ENCODE measurements at regions not wholly inside any gene's neighbourhood (a gene's known extent, or its start where the extent isn't known, plus 50 kb on each side); places are given as distances from the start of the nearest gene placed in this dataset.

DNA sequence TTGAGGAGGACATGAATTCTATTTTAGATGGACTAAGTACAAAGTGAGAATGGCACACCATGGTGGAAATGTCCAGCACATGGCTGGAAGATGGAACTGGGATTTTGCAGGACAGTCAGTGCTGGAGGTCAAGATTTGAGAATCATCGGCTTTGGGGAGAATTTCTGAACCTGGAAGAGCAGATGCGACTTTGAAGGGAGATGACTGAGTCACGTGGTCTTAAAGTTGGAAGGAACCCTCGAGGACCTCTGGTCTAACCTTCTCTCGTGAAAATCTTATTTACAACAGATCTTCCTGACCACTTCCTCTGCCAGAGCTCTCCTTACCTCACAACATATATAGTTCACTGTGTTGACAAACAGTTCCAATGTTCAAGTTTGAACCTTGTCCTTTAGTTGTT lies 415.4 kb downstream of the ATP23 start:
- Histone ChIP-seq H3K27me3 (replicated peaks) (no peaks in the 10 kb centered on the region), H3K36me3 (replicated peaks) (no peaks in the 10 kb centered on the region), H3K27ac (no peak overlapping the region), H3K4me3 (ENCODE audit: low read depth, low read length) (no peak overlapping the region)
- no peak for DNase-seq
- in situ Hi-C loops (cut with HindIII; ENCODE audit: low pct_ligation_motif_present, low sequenced_read_pairs), result no loop called here
- TF ChIP-seq, protein P1, sequence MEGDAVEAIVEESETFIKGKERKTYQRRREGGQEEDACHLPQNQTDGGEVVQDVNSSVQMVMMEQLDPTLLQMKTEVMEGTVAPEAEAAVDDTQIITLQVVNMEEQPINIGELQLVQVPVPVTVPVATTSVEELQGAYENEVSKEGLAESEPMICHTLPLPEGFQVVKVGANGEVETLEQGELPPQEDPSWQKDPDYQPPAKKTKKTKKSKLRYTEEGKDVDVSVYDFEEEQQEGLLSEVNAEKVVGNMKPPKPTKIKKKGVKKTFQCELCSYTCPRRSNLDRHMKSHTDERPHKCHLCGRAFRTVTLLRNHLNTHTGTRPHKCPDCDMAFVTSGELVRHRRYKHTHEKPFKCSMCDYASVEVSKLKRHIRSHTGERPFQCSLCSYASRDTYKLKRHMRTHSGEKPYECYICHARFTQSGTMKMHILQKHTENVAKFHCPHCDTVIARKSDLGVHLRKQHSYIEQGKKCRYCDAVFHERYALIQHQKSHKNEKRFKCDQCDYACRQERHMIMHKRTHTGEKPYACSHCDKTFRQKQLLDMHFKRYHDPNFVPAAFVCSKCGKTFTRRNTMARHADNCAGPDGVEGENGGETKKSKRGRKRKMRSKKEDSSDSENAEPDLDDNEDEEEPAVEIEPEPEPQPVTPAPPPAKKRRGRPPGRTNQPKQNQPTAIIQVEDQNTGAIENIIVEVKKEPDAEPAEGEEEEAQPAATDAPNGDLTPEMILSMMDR (IDR thresholded peaks at IDR 0.05; ENCODE audit: low read depth, low read length, missing control alignments), result no peak

GRCh38 chr12:58357511-58357910 lies 416.1 kb downstream of the ATP23 start:
- TF ChIP-seq, protein P1 (IDR thresholded peaks at IDR 0.05; ENCODE audit: low read depth, low read length, missing control alignments), result no peak
- H3K36me3 ChIP-seq (replicated peaks), result no peaks in the 10 kb centered on the region
- no peak overlapping the region for H3K27ac ChIP-seq
- DNase-seq, result no peak
- no peak overlapping the region for H3K4me3 ChIP-seq (ENCODE audit: low read depth, low read length)
- in situ Hi-C loops (cut with HindIII; ENCODE audit: low pct_ligation_motif_present, low sequenced_read_pairs), result no loop called here
- no peaks in the 10 kb centered on the region for H3K27me3 ChIP-seq (replicated peaks)

GRCh38 chr12:58358369-58358768 lies 417.0 kb downstream of the ATP23 start:
- in situ Hi-C loops (cut with HindIII; ENCODE audit: low pct_ligation_motif_present, low sequenced_read_pairs), result no loop called here
- H3K27me3 ChIP-seq (replicated peaks), result no peaks in the 10 kb centered on the region
- TF ChIP-seq, protein P1 (IDR thresholded peaks at IDR 0.05; ENCODE audit: low read depth, low read length, missing control alignments), result no peak
- no peak overlapping the region for H3K27ac ChIP-seq
- H3K4me3 ChIP-seq (ENCODE audit: low read depth, low read length), result no peak overlapping the region
- H3K36me3 ChIP-seq (replicated peaks), result no peaks in the 10 kb centered on the region
- no peak for DNase-seq

GRCh38 chr12:58359084-58359483 lies 417.7 kb downstream of the ATP23 start:
- in situ Hi-C loops (cut with HindIII; ENCODE audit: low pct_ligation_motif_present, low sequenced_read_pairs), result no loop called here
- Histone ChIP-seq H3K4me3 (ENCODE audit: low read depth, low read length) (no peak overlapping the region), H3K27ac (no peak overlapping the region), H3K36me3 (replicated peaks) (no peaks in the 10 kb centered on the region), H3K27me3 (replicated peaks) (no peaks in the 10 kb centered on the region)
- no peak for DNase-seq
- TF ChIP-seq, protein P1 (IDR thresholded peaks at IDR 0.05; ENCODE audit: low read depth, low read length, missing control alignments), result no peak

DNA sequence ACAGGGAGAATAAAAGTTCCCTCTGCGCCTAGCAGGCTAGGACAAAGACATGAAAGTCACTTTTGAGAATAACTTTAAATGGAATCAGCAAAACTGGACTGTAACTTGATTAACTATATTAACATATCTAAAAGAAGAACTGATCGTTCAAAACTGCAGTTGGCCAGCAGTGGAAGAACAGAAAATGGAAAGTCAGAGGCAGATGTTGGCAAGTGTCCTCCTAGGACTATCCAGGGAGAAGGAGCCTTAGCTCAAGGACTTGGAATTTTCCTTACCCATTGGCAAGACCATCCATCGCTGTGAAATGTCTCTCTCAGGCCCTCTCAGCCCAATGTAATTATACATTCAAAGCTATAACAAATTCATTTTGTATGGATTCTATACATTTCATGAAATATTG lies 419.7 kb downstream of the ATP23 start:
- no peaks in the 10 kb centered on the region for H3K36me3 ChIP-seq (replicated peaks)
- TF ChIP-seq, protein P1 (IDR thresholded peaks at IDR 0.05; ENCODE audit: low read depth, low read length, missing control alignments), result no peak
- H3K4me3 ChIP-seq (ENCODE audit: low read depth, low read length), result no peak overlapping the region
- DNase-seq, result no peak
- in situ Hi-C loops (cut with HindIII; ENCODE audit: low pct_ligation_motif_present, low sequenced_read_pairs), result no loop called here
- no peaks in the 10 kb centered on the region for H3K27me3 ChIP-seq (replicated peaks)
- no peak overlapping the region for H3K27ac ChIP-seq

- Histone ChIP-seq H3K4me3 (ENCODE audit: low read depth, low read length) (no peak overlapping the region), H3K27me3 (replicated peaks) (no peaks in the 10 kb centered on the region), H3K36me3 (replicated peaks) (no peaks in the 10 kb centered on the region), H3K27ac (peak overlapping the region; percentile 80)
- DNase-seq, result no peak
- TF ChIP-seq, protein P1 (IDR thresholded peaks at IDR 0.05; ENCODE audit: low read depth, low read length, missing control alignments), result no peak
- in situ Hi-C loops (cut with HindIII; ENCODE audit: low pct_ligation_motif_present, low sequenced_read_pairs), result no loop called here
These were observed 422.6 kb downstream of the ATP23 start for GRCh38 chr12:58363971-58364370.
